CD4-positive, alpha-beta T cell treated with Interleukin-21 for 1 hour (primary cell): ENCODE measurements at regions not wholly inside any gene's neighbourhood (a gene's known extent, or its start where the extent isn't known, plus 50 kb on each side); places are given as distances from the start of the nearest gene placed in this dataset.

Experiments
- DNase-seq: peaks from one replicate; pipeline ENCODE4 v3.0.0-alpha.2; 2020

GRCh38 chr13:76500894-76501293 is 385.3 kb downstream of the KCTD12 start:
- no peak for DNase-seq

GRCh38 chr13:76499891-76500290 is 386.3 kb downstream of the KCTD12 start:
- DNase-seq = no peak

- DNase-seq = no peak
Observed at GRCh38 chr13:76489274-76489673, 396.9 kb downstream of the KCTD12 start.

- no peak for DNase-seq
Observed at GRCh38 chr13:76481738-76482137, 404.5 kb downstream of the KCTD12 start.

GRCh38 chr13:76474966-76475365 is 411.2 kb downstream of the KCTD12 start:
- no peak for DNase-seq

- DNase-seq = no peak
Observed at GRCh38 chr13:76474356-76474755, 411.8 kb downstream of the KCTD12 start.

GRCh38 chr13:76473552-76474134 is 412.6 kb downstream of the KCTD12 start:
- DNase-seq = peak; percentile 71

- DNase-seq = no peak
Observed at GRCh38 chr13:76472916-76473315, 413.3 kb downstream of the KCTD12 start.

- no peak for DNase-seq
Observed at GRCh38 chr13:76471486-76471885, 414.7 kb downstream of the KCTD12 start.

- no peak for DNase-seq
Observed at GRCh38 chr13:76470991-76471390, 415.2 kb downstream of the KCTD12 start.

GRCh38 chr13:76466043-76466442 is 420.2 kb downstream of the KCTD12 start:
- no peak for DNase-seq

- DNase-seq = no peak
Observed at GRCh38 chr13:76463314-76463713, 422.9 kb downstream of the KCTD12 start.

GRCh38 chr13:76461999-76462398 is 424.2 kb downstream of the KCTD12 start:
- no peak for DNase-seq

- no peak for DNase-seq
Observed at GRCh38 chr13:76461484-76461883, 424.7 kb downstream of the KCTD12 start.

- DNase-seq = no peak
Observed at GRCh38 chr13:76459863-76460262, 426.3 kb downstream of the KCTD12 start.

- DNase-seq = no peak
Observed at GRCh38 chr13:76455960-76456359, 430.2 kb downstream of the KCTD12 start.

GRCh38 chr13:76454991-76455390 is 431.2 kb downstream of the KCTD12 start:
- DNase-seq = no peak

GRCh38 chr13:76449716-76450115 is 436.5 kb downstream of the KCTD12 start:
- no peak for DNase-seq

- no peak for DNase-seq
Observed at GRCh38 chr13:76446191-76446590, 440.0 kb downstream of the KCTD12 start.

GRCh38 chr13:76440568-76440967 is 445.6 kb downstream of the KCTD12 start:
- DNase-seq = no peak

GRCh38 chr13:76439546-76439945 is 446.7 kb downstream of the KCTD12 start:
- DNase-seq = no peak

- no peak for DNase-seq
Observed at GRCh38 chr13:76438050-76438449, 448.2 kb downstream of the KCTD12 start.

- no peak for DNase-seq
Observed at GRCh38 chr13:76425935-76426334, 460.3 kb downstream of the KCTD12 start.

- no peak for DNase-seq
Observed at GRCh38 chr13:76421011-76421410, 465.2 kb downstream of the KCTD12 start.

- DNase-seq = no peak
Observed at GRCh38 chr13:76418404-76418803, 467.8 kb downstream of the KCTD12 start.

- no peak for DNase-seq
Observed at GRCh38 chr13:76414320-76414719, 471.9 kb downstream of the KCTD12 start.
